ENCODE measurements at regions not wholly inside any gene's neighbourhood (a gene's known extent, or its start where the extent isn't known, plus 50 kb on each side); places are given as distances from the start of the nearest gene placed in this dataset.

DNA sequence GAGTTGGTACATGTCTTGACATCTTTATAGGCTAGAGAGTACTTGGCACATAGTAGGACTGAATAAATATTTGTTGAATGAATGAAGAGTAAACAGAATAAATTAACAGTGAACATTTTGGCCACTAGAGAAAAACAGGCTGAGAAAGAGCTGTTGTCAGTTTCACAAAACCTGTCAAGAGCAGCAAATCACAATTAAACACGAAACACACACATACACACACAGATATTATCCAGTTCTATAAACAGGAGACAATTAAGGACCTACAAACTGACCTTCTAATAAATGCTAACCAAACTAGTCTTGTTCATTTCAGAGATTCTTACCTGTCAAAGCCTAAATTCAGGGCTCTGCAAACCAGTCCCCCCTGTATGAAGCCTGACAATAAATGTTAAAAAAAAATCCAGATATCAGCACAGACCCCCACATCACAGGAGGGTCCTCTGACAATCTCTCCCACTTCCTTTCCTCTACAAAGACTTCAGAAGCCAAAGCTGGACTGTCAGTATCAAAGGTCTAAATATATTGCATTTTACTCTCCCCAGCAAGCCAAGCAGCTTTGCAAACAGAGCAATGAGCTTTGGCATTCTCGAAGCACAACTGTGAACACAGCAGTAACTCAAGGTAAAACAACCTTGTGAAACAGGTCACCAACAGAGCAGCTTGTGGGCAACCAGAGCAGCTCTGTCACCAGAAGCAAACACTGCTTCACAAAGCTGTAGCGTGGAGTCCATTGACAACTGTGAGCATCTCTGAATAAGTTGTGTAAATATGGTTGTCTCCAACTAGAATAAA, 229.9 kb downstream of the TBXT start:
- Histone ChIP-seq H3K36me3 (ENCODE audit: control insufficient read depth in 4 of 4, insufficient read depth in 3 of 4, low read depth in 1 of 4, low read length in 3 of 4) (no peaks in the 10 kb centered on the region), H3K9ac (ENCODE audit: low read depth in 1 of 2, low read length in 2 of 2) (no peak overlapping the region), H3K27me3 (ENCODE audit: control insufficient read depth in 4 of 4, insufficient read depth in 4 of 4, low read length in 3 of 4) (no peaks in the 10 kb centered on the region), H3K4me3 (ENCODE audit: low read depth in 1 of 3, low read length in 3 of 3) (no peak overlapping the region), H3K4me1 (ENCODE audit: control insufficient read depth in 4 of 4, insufficient read depth in 4 of 4, low read length in 3 of 4) (peaks cover 0 to 3% (median 0%) of the 10 kb centered on the region in 4 donors), H3K9me3 (ENCODE audit: control insufficient read depth in 4 of 4, low read length in 3 of 4) (no peaks in the 10 kb centered on the region), H3K27ac (ENCODE audit: low read depth in 1 of 2, low read length in 2 of 2) (no peak overlapping the region)
- no peak for DNase-seq (ENCODE audit: low spot score)
- no peak for TF ChIP-seq FOXA1 (IDR thresholded peaks at IDR 0.05)
- TF ChIP-seq RXRA (IDR thresholded peaks at IDR 0.05): peak; percentile 29 to 64
- no peak for TF ChIP-seq SP1 (IDR thresholded peaks at IDR 0.05)
- no peak for TF ChIP-seq TAF1 (conservative IDR thresholded peaks at IDR 0.05)
- TF ChIP-seq HNF4A (conservative IDR thresholded peaks at IDR 0.05): peak; percentile 68 to 74
- TF ChIP-seq, protein P1, sequence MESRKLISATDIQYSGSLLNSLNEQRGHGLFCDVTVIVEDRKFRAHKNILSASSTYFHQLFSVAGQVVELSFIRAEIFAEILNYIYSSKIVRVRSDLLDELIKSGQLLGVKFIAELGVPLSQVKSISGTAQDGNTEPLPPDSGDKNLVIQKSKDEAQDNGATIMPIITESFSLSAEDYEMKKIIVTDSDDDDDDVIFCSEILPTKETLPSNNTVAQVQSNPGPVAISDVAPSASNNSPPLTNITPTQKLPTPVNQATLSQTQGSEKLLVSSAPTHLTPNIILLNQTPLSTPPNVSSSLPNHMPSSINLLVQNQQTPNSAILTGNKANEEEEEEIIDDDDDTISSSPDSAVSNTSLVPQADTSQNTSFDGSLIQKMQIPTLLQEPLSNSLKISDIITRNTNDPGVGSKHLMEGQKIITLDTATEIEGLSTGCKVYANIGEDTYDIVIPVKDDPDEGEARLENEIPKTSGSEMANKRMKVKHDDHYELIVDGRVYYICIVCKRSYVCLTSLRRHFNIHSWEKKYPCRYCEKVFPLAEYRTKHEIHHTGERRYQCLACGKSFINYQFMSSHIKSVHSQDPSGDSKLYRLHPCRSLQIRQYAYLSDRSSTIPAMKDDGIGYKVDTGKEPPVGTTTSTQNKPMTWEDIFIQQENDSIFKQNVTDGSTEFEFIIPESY (IDR thresholded peaks at IDR 0.05): no peak
- TF ChIP-seq, protein P2, sequence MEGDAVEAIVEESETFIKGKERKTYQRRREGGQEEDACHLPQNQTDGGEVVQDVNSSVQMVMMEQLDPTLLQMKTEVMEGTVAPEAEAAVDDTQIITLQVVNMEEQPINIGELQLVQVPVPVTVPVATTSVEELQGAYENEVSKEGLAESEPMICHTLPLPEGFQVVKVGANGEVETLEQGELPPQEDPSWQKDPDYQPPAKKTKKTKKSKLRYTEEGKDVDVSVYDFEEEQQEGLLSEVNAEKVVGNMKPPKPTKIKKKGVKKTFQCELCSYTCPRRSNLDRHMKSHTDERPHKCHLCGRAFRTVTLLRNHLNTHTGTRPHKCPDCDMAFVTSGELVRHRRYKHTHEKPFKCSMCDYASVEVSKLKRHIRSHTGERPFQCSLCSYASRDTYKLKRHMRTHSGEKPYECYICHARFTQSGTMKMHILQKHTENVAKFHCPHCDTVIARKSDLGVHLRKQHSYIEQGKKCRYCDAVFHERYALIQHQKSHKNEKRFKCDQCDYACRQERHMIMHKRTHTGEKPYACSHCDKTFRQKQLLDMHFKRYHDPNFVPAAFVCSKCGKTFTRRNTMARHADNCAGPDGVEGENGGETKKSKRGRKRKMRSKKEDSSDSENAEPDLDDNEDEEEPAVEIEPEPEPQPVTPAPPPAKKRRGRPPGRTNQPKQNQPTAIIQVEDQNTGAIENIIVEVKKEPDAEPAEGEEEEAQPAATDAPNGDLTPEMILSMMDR (IDR thresholded peaks at IDR 0.05; ENCODE audit: low read depth, low read length, missing input control): no peak
- no peak for TF ChIP-seq NR2F2 (IDR thresholded peaks at IDR 0.05)
- TF ChIP-seq FOXA2 (IDR thresholded peaks at IDR 0.05): no peak
- peak in 1 of 2 donors; percentile 35 for TF ChIP-seq JUND (IDR thresholded peaks at IDR 0.05)
- peak; percentile 24 for TF ChIP-seq YY1 (IDR thresholded peaks at IDR 0.05)
- TF ChIP-seq HNF4G (IDR thresholded peaks at IDR 0.05): no peak
- 40% methylated on average over 3 of the region's 3 CpGs for WGBS

DNA sequence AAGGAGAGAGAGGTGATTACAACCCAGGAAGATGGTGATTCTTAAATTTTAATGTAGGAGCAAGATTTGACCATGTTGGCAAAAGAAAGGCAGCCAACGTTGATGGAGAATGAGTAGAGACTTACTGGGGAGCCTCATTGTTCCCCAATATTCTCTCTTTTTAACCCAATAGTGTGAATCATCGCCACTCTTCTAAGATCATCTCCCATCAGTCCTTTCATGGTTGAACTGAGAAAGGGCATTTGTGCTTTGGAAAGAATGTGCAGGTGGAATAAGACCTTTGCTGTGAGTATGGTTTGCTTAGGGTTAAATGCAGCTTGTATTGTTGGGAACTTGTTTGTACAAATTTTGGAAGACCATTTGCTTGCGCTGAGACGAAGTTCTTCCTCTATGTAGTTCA, 231.0 kb downstream of the TBXT start:
- Histone ChIP-seq H3K4me3 (ENCODE audit: low read depth in 1 of 3, low read length in 3 of 3) (no peak overlapping the region), H3K9me3 (ENCODE audit: control insufficient read depth in 4 of 4, low read length in 3 of 4) (no peaks in the 10 kb centered on the region), H3K36me3 (ENCODE audit: control insufficient read depth in 4 of 4, insufficient read depth in 3 of 4, low read depth in 1 of 4, low read length in 3 of 4) (no peaks in the 10 kb centered on the region), H3K27ac (ENCODE audit: low read depth in 1 of 2, low read length in 2 of 2) (no peak overlapping the region), H3K4me1 (ENCODE audit: control insufficient read depth in 4 of 4, insufficient read depth in 4 of 4, low read length in 3 of 4) (peaks cover 0 to 3% (median 0%) of the 10 kb centered on the region in 4 donors), H3K9ac (ENCODE audit: low read depth in 1 of 2, low read length in 2 of 2) (no peak overlapping the region), H3K27me3 (ENCODE audit: control insufficient read depth in 4 of 4, insufficient read depth in 4 of 4, low read length in 3 of 4) (no peaks in the 10 kb centered on the region)
- WGBS: 87% methylated on average over 4 of the region's 4 CpGs
- no peak for TF ChIP-seq TAF1 (conservative IDR thresholded peaks at IDR 0.05)
- TF ChIP-seq FOXA1 (IDR thresholded peaks at IDR 0.05): no peak
- no peak for TF ChIP-seq HNF4G (IDR thresholded peaks at IDR 0.05)
- no peak for TF ChIP-seq YY1 (IDR thresholded peaks at IDR 0.05)
- no peak for TF ChIP-seq NR2F2 (IDR thresholded peaks at IDR 0.05)
- no peak for TF ChIP-seq GABPA (IDR thresholded peaks at IDR 0.05 in 1 of 2, conservative IDR thresholded peaks at IDR 0.05 in 1 of 2)
- TF ChIP-seq FOXA2 (IDR thresholded peaks at IDR 0.05): no peak
- no peak for TF ChIP-seq SP1 (IDR thresholded peaks at IDR 0.05)
- TF ChIP-seq JUND (IDR thresholded peaks at IDR 0.05): no peak
- TF ChIP-seq, protein P3, sequence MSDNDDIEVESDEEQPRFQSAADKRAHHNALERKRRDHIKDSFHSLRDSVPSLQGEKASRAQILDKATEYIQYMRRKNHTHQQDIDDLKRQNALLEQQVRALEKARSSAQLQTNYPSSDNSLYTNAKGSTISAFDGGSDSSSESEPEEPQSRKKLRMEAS (IDR thresholded peaks at IDR 0.05): no peak
- TF ChIP-seq, protein P4, sequence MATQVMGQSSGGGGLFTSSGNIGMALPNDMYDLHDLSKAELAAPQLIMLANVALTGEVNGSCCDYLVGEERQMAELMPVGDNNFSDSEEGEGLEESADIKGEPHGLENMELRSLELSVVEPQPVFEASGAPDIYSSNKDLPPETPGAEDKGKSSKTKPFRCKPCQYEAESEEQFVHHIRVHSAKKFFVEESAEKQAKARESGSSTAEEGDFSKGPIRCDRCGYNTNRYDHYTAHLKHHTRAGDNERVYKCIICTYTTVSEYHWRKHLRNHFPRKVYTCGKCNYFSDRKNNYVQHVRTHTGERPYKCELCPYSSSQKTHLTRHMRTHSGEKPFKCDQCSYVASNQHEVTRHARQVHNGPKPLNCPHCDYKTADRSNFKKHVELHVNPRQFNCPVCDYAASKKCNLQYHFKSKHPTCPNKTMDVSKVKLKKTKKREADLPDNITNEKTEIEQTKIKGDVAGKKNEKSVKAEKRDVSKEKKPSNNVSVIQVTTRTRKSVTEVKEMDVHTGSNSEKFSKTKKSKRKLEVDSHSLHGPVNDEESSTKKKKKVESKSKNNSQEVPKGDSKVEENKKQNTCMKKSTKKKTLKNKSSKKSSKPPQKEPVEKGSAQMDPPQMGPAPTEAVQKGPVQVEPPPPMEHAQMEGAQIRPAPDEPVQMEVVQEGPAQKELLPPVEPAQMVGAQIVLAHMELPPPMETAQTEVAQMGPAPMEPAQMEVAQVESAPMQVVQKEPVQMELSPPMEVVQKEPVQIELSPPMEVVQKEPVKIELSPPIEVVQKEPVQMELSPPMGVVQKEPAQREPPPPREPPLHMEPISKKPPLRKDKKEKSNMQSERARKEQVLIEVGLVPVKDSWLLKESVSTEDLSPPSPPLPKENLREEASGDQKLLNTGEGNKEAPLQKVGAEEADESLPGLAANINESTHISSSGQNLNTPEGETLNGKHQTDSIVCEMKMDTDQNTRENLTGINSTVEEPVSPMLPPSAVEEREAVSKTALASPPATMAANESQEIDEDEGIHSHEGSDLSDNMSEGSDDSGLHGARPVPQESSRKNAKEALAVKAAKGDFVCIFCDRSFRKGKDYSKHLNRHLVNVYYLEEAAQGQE (IDR thresholded peaks at IDR 0.05): no peak
- TF ChIP-seq EGR1 (IDR thresholded peaks at IDR 0.05; ENCODE audit: low read depth in 2 of 2): no peak
- no peak for DNase-seq (ENCODE audit: low spot score)
